Tibial nerve (tissue), 4 donors: ENCODE measurements at regions not wholly inside any gene's neighbourhood (a gene's known extent, or its start where the extent isn't known, plus 50 kb on each side); places are given as distances from the start of the nearest gene placed in this dataset.

ENCODE experiments used
- CTCF ChIP-seq, 5 experiments: fragments of 200-600 bp in 3 of 5; fragments of 450-650 bp in 2 of 5; sonication (generic) in 3 of 5; IDR thresholded peaks; one replicate each; pipeline ENCODE4 v1.5.1; 2016 to 2019; ENCODE audit warnings: antibody characterized with exemption in 5 of 5, mild to moderate bottlenecking in 3 of 5, moderate library complexity in 2 of 5
- EP300 ChIP-seq, 2 donors: sonication (generic); formaldehyde crosslinking; IDR thresholded peaks; one replicate each; pipeline ENCODE4 v1.6.1; 2017; ENCODE audit warnings: antibody characterized with exemption in 2 of 2, mild to moderate bottlenecking in 1 of 2
- POLR2A ChIP-seq, 2 donors: fragments of 450-650 bp; IDR thresholded peaks; one replicate each; pipeline ENCODE4 v1.6.1; 2017; ENCODE audit warnings: antibody characterized with exemption in 2 of 2, mild to moderate bottlenecking in 2 of 2, moderate library complexity in 2 of 2

DNA sequence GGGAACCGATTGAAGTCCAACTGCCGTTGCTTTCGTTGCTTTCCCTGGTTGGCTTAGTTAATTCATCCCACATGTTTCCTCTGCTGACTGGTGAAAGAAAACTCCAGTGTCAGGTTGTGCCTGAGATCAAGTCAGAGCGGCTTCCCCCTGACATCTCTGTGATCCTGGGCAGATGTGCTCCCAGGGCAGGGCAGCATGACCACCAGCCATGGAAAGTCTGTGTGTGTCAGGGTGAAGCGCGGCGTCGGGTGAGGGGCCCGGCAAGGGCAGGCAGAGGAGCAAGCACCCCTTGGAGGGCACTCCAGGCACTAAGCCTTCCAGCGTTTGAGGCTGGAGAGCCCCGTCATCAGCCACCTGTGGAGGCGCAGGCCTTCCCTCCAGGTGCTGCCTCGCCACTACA, 54.5 kb upstream of the IGF1 start:
- TF ChIP-seq CTCF (IDR thresholded peaks at IDR 0.05) = no peak
- no peak for TF ChIP-seq EP300 (IDR thresholded peaks at IDR 0.05)
- no peak for TF ChIP-seq POLR2A (IDR thresholded peaks at IDR 0.05)
